SK-N-SH (cell line): ENCODE measurements at regions not wholly inside any gene's neighbourhood (a gene's known extent, or its start where the extent isn't known, plus 50 kb on each side); places are given as distances from the start of the nearest gene placed in this dataset.

Source experiments
- CTCF ChIA-PET: fragments of 300-600, 350-600 bp; formaldehyde crosslinking; extraction: SDS; loops from one replicate; lab custom pipeline; 2021; lab: Yijun Ruan, JAX
- POLR2A ChIA-PET: fragments of 350-600 bp; sonication (Branson Sonifier 250); formaldehyde crosslinking; extraction: SDS; loops from one replicate; lab custom pipeline; 2020; ENCODE audit warnings: antibody characterized with exemption, inconsistent platforms; lab: Yijun Ruan, JAX
- DNase-seq: peaks from one replicate; pipeline ENCODE4 v3.0.0; 2012
- H2AFZ ChIP-seq: fragments of 200-600 bp; sonication (generic); 2 replicates; pipeline ENCODE4 v1.8.1; 2016; ENCODE audit warnings: antibody characterized with exemption, mild to moderate bottlenecking, low read depth
- H3F3A ChIP-seq: fragments of 200-600 bp; sonication (generic); replicated peaks from 2 replicates; pipeline ENCODE3; 2016; ENCODE audit warnings: antibody characterized with exemption, mild to moderate bottlenecking; ENCODE audit not compliant: insufficient read depth
- H3K27ac ChIP-seq, 2 experiments: fragments of 200-500 bp in 1 of 2; fragments of 200-600 bp in 1 of 2; sonication (Bioruptor generic) in 1 of 2; sonication (generic), shearing (Covaris generic) in 1 of 2; 2 replicates each; pipeline versions ENCODE4 v1.5.1 to v1.6.1; 2014 to 2016; ENCODE audit warnings: low read depth in 2 of 2, inconsistent platforms in 1 of 2, low read length in 1 of 2, mild to moderate bottlenecking in 1 of 2, mixed read lengths in 1 of 2
- H3K27me3 ChIP-seq: fragments of 200-600 bp; sonication (generic), shearing (Covaris generic); 2 replicates; pipeline ENCODE4 v1.6.1; 2016; ENCODE audit warnings: mixed run types; ENCODE audit not compliant: insufficient read depth
- H3K36me3 ChIP-seq, 2 experiments: fragments of 200-500 bp in 1 of 2; fragments of 200-600 bp in 1 of 2; sonication (Bioruptor generic) in 1 of 2; sonication (generic) in 1 of 2; replicated peaks in 1 of 2; 2 replicates each; pipeline versions ENCODE3 to v1.5.1; 2014 to 2016; ENCODE audit warnings: low read length in 1 of 2, mild to moderate bottlenecking in 1 of 2; ENCODE audit not compliant: insufficient read depth in 2 of 2, control insufficient read depth in 1 of 2
- H3K4me1 ChIP-seq, 2 experiments: fragments of 200-500 bp in 1 of 2; fragments of 200-600 bp in 1 of 2; sonication (Bioruptor generic) in 1 of 2; sonication (generic), shearing (Covaris generic) in 1 of 2; 2 replicates each; pipeline versions ENCODE4 v1.5.1 to v1.6.1; 2014 to 2016; ENCODE audit warnings: low read depth in 1 of 2, low read length in 1 of 2, mixed run types in 1 of 2; ENCODE audit not compliant: insufficient read depth in 2 of 2, control insufficient read depth in 1 of 2
- H3K4me2 ChIP-seq: fragments of 200-600 bp; sonication (generic), shearing (Covaris generic); 2 replicates; pipeline ENCODE4 v1.6.1; 2017; ENCODE audit warnings: mixed run types
- H3K4me3 ChIP-seq, 2 experiments: fragments of 200-500 bp in 1 of 2; fragments of 200-600 bp in 1 of 2; sonication (Bioruptor generic) in 1 of 2; sonication (generic), shearing (Covaris generic) in 1 of 2; 2 replicates each; pipeline versions ENCODE4 v1.5.1 to v1.8.1; 2014 to 2016; ENCODE audit warnings: low read depth in 2 of 2, inconsistent platforms in 1 of 2, low read length in 1 of 2, mild to moderate bottlenecking in 1 of 2, mixed read lengths in 1 of 2, moderate library complexity in 1 of 2
- H3K79me2 ChIP-seq: fragments of 200-600 bp; sonication (generic); 2 replicates; pipeline ENCODE4 v1.8.1; 2017; ENCODE audit warnings: mild to moderate bottlenecking; ENCODE audit not compliant: insufficient read depth
- H3K9ac ChIP-seq: fragments of 200-600 bp; sonication (generic); 2 replicates; pipeline ENCODE4 v1.6.1; 2017; ENCODE audit warnings: mixed run types
- H3K9me2 ChIP-seq: fragments of 200-600 bp; sonication (generic); 2 replicates; pipeline ENCODE4 v1.6.1; 2017; ENCODE audit warnings: mixed run types
- H3K9me3 ChIP-seq: fragments of 200-600 bp; sonication (generic); 2 replicates; pipeline ENCODE4 v1.6.1; 2017; ENCODE audit warnings: mixed run types, mild to moderate bottlenecking, moderate library complexity
- H4K20me1 ChIP-seq: fragments of 200-600 bp; sonication (generic); 2 replicates; pipeline ENCODE4 v1.6.1; 2017; ENCODE audit warnings: mild to moderate bottlenecking, mixed run types; ENCODE audit not compliant: insufficient read depth
- CHD2 ChIP-seq: fragments of 150-350 bp; IDR thresholded peaks from 2 replicates; pipeline ENCODE4 v1.6.1; 2018; ENCODE audit warnings: low read length; ENCODE audit not compliant: partially characterized antibody
- ELF1 ChIP-seq: IDR thresholded peaks from 2 replicates; pipeline ENCODE4 v1.4.0; 2012
- EP300 ChIP-seq, 2 experiments: IDR thresholded peaks; 2 replicates each; pipeline versions ENCODE4 v1.4.0 to v1.6.1; 2012; ENCODE audit warnings: borderline replicate concordance in 1 of 2, low read depth in 1 of 2, low read length in 1 of 2
- FOSL2 ChIP-seq: IDR thresholded peaks from 2 replicates; pipeline ENCODE4 v1.4.0; 2012; ENCODE audit warnings: low read depth, mild to moderate bottlenecking, moderate library complexity, borderline replicate concordance
- FOXM1 ChIP-seq: IDR thresholded peaks from 2 replicates; pipeline ENCODE4 v1.4.0; 2012; ENCODE audit warnings: low read depth, mild to moderate bottlenecking
- GABPA ChIP-seq: IDR thresholded peaks from 2 replicates; pipeline ENCODE4 v1.4.0; 2012; ENCODE audit warnings: low read depth, mild to moderate bottlenecking
- GATA2 ChIP-seq: sonication (generic); formaldehyde crosslinking; IDR thresholded peaks from 2 replicates; pipeline ENCODE4 v1.5.0; 2020; ENCODE audit warnings: mild to moderate bottlenecking, missing genetic modification reagents
- IRF3 ChIP-seq: fragments of 150-350 bp; IDR thresholded peaks from 2 replicates; pipeline ENCODE4 v1.6.1; 2016; ENCODE audit warnings: mild to moderate bottlenecking, low read depth, low read length
- MAX ChIP-seq: IDR thresholded peaks from 2 replicates; pipeline ENCODE4 v1.4.0; 2012; ENCODE audit warnings: low read depth
- MEF2A ChIP-seq: IDR thresholded peaks from 2 replicates; pipeline ENCODE4 v1.4.0; 2012; ENCODE audit warnings: low read depth, borderline replicate concordance
- MXI1 ChIP-seq: IDR thresholded peaks from 2 replicates; pipeline ENCODE4 v1.6.1; 2012; ENCODE audit warnings: mild to moderate bottlenecking, low read depth, low read length, improper control_type of control experiment
- RAD21 ChIP-seq: IDR thresholded peaks from 2 replicates; pipeline ENCODE4 v1.6.1; 2012; ENCODE audit warnings: mild to moderate bottlenecking, low read length
- REST ChIP-seq: IDR thresholded peaks from 2 replicates; pipeline ENCODE4 v1.6.1; 2012; ENCODE audit warnings: mild to moderate bottlenecking, low read depth, low read length, moderate library complexity
- RFX5 ChIP-seq: IDR thresholded peaks from 2 replicates; pipeline ENCODE4 v1.6.1; 2012; ENCODE audit warnings: mild to moderate bottlenecking, improper control_type of control experiment, low read length
- SIN3A ChIP-seq: IDR thresholded peaks from 2 replicates; pipeline ENCODE4 v1.6.1; 2012; ENCODE audit warnings: low read depth, mild to moderate bottlenecking, low read length, moderate library complexity, borderline replicate concordance
- TAF1 ChIP-seq: IDR thresholded peaks from 2 replicates; pipeline ENCODE4 v1.6.1; 2012; ENCODE audit warnings: low read depth, mild to moderate bottlenecking, low read length, moderate library complexity, borderline replicate concordance
- YY1 ChIP-seq: IDR thresholded peaks from 2 replicates; pipeline ENCODE4 v1.4.0; 2012; ENCODE audit warnings: low read depth, mild to moderate bottlenecking
- WGBS: methylation state at CpG from one replicate; pipeline ENCODE4 v1.1.6; 2017; ENCODE audit warnings: low lambda C conversion rate; 5-methylcytosine and 5-hydroxymethylcytosine counted together
- TF ChIP-seq, protein P1 (sequence below): IDR thresholded peaks from 2 replicates; pipeline ENCODE4; 2012
- TF ChIP-seq, protein P2 (sequence below): fragments of 150-350 bp; IDR thresholded peaks from 2 replicates; pipeline ENCODE4 v1.6.1; 2017; ENCODE audit warnings: antibody characterized with exemption, low read length, low read depth, borderline replicate concordance
- TF ChIP-seq, protein P3 (sequence below): fragments of 200-600 bp; sonication (generic); IDR thresholded peaks from 2 replicates; pipeline ENCODE4 v1.6.1; 2017; ENCODE audit warnings: antibody characterized with exemption, mild to moderate bottlenecking, moderate library complexity

- ChIA-PET CTCF (no interaction called here), POLR2A (no interaction called here)
- Histone ChIP-seq H3K9me2 (no peaks in the 10 kb centered on the region), H4K20me1 (no peaks in the 10 kb centered on the region), H3K4me2 (no peak overlapping the region), H3K36me3 (no peaks in the 10 kb centered on the region), H3K9me3 (no peaks in the 10 kb centered on the region), H3K4me3 (no peak overlapping the region), H3K79me2 (no peaks in the 10 kb centered on the region), H3K27ac (no peak overlapping the region), H3K9ac (no peak overlapping the region), H3K27me3 (no peaks in the 10 kb centered on the region), H3K4me1 (no peaks in the 10 kb centered on the region), H3F3A (no peaks in the 10 kb centered on the region), H2AFZ (no peak overlapping the region)
- 58% methylated on average over 2 of the region's 2 CpGs for WGBS
- no peak for DNase-seq
- TF ChIP-seq, protein P1, sequence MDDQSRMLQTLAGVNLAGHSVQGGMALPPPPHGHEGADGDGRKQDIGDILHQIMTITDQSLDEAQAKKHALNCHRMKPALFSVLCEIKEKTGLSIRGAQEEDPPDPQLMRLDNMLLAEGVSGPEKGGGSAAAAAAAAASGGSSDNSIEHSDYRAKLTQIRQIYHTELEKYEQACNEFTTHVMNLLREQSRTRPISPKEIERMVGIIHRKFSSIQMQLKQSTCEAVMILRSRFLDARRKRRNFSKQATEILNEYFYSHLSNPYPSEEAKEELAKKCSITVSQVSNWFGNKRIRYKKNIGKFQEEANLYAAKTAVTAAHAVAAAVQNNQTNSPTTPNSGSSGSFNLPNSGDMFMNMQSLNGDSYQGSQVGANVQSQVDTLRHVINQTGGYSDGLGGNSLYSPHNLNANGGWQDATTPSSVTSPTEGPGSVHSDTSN = no peak
- TF ChIP-seq, protein P2, sequence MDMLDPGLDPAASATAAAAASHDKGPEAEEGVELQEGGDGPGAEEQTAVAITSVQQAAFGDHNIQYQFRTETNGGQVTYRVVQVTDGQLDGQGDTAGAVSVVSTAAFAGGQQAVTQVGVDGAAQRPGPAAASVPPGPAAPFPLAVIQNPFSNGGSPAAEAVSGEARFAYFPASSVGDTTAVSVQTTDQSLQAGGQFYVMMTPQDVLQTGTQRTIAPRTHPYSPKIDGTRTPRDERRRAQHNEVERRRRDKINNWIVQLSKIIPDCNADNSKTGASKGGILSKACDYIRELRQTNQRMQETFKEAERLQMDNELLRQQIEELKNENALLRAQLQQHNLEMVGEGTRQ = no peak
- TF ChIP-seq MEF2A (no peak), YY1 (no peak), FOSL2 (no peak), TAF1 (no peak), RAD21 (no peak), ELF1 (no peak), EP300 (IDR thresholded peaks at IDR 0.05; ENCODE audit: borderline replicate concordance in 1 of 2, low read depth in 1 of 2, low read length in 1 of 2) (no peak), MAX (no peak), MXI1 (no peak), CHD2 (no peak), RFX5 (no peak), GATA2 (CRISPR knock-in tag) (no peak), GABPA (no peak)
- TF ChIP-seq, protein P3, sequence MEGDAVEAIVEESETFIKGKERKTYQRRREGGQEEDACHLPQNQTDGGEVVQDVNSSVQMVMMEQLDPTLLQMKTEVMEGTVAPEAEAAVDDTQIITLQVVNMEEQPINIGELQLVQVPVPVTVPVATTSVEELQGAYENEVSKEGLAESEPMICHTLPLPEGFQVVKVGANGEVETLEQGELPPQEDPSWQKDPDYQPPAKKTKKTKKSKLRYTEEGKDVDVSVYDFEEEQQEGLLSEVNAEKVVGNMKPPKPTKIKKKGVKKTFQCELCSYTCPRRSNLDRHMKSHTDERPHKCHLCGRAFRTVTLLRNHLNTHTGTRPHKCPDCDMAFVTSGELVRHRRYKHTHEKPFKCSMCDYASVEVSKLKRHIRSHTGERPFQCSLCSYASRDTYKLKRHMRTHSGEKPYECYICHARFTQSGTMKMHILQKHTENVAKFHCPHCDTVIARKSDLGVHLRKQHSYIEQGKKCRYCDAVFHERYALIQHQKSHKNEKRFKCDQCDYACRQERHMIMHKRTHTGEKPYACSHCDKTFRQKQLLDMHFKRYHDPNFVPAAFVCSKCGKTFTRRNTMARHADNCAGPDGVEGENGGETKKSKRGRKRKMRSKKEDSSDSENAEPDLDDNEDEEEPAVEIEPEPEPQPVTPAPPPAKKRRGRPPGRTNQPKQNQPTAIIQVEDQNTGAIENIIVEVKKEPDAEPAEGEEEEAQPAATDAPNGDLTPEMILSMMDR = no peak
These were observed 1230.4 kb downstream of the AACS start for GRCh38 chr12:126295652-126296051.

GRCh38 chr12:126309278-126309677, 1244.0 kb downstream of the AACS start:
- Histone ChIP-seq H3K27me3 (no peaks in the 10 kb centered on the region), H2AFZ (no peak overlapping the region), H3K9me3 (no peaks in the 10 kb centered on the region), H3K4me2 (no peak overlapping the region), H4K20me1 (no peaks in the 10 kb centered on the region), H3K4me3 (no peak overlapping the region), H3K36me3 (no peaks in the 10 kb centered on the region), H3K4me1 (no peaks in the 10 kb centered on the region), H3K9ac (no peak overlapping the region), H3K79me2 (no peaks in the 10 kb centered on the region), H3F3A (no peaks in the 10 kb centered on the region), H3K27ac (no peak overlapping the region), H3K9me2 (0 out of 2 replicates have a peak, but pooled peaks cover 2% of the 10 kb centered on the region)
- ChIA-PET POLR2A (no interaction called here), CTCF (no interaction called here)
- DNase-seq = no peak
- WGBS = 43% methylated on average over 3 of the region's 3 CpGs
- TF ChIP-seq REST = no peak
- no peak for TF ChIP-seq SIN3A
- TF ChIP-seq IRF3 = no peak
- TF ChIP-seq RFX5 = no peak
- TF ChIP-seq EP300 (IDR thresholded peaks at IDR 0.05; ENCODE audit: borderline replicate concordance in 1 of 2, low read depth in 1 of 2, low read length in 1 of 2) = no peak
- no peak for TF ChIP-seq GABPA
- no peak for TF ChIP-seq ELF1
- no peak for TF ChIP-seq FOXM1
- TF ChIP-seq MAX = no peak
